ENCODE measurements at regions not wholly inside any gene's neighbourhood (a gene's known extent, or its start where the extent isn't known, plus 50 kb on each side); places are given as distances from the start of the nearest gene placed in this dataset.
"Not testable (repeated sequence)": the region's sequence is repeated elsewhere in the genome, so short reads cannot be mapped to it uniquely, and the experiment has no call there.

GRCh38 chr1:149665528-149665927 is 81.9 kb downstream of the PPIAL4C start:
- not testable (repeated sequence) for TF ChIP-seq CTCF, EP300, POLR2AphosphoS5 (IDR thresholded peaks at IDR 0.05)

Data from sigmoid colon (tissue), 4 donors.